GM18502 (cell line): ENCODE measurements at regions not wholly inside any gene's neighbourhood (a gene's known extent, or its start where the extent isn't known, plus 50 kb on each side); places are given as distances from the start of the nearest gene placed in this dataset.

Experiments used
- ATAC-seq: cut with Tn5 transposase; IDR thresholded peaks from one replicate; pipeline ENCODE4 v1.9.1; 2021; ENCODE audit warnings: mild to moderate bottlenecking; ENCODE audit not compliant: unreplicated experiment, poor library complexity

- no peak for ATAC-seq
Measured at GRCh38 chr10:118939211-118940007, 90.1 kb upstream of the NANOS1 start.

GRCh38 chr10:118940386-118940785, 89.1 kb upstream of the NANOS1 start:
- no peak for ATAC-seq

DNA sequence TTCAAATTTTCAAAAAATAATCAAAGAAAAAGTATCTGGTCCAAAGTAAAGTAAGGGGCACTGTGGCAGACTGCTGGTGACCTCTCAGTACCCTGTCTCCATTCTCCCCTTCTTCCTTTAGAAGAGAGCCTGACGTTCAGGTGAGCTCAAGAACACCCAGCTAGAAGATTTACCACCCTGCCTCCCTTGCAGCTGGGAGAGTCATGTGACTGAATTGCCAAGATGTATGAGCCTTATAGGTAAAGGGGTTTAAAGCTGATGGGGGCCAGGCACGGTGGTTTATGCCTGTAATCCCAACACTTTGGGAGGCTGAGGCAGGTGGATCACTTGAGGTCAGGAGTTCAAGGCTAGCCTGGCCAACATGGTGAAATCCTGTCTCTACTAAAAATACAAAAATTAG, 86.3 kb upstream of the NANOS1 start:
- no peak for ATAC-seq

GRCh38 chr10:118944959-118945633, 84.4 kb upstream of the NANOS1 start:
- ATAC-seq: no peak

DNA sequence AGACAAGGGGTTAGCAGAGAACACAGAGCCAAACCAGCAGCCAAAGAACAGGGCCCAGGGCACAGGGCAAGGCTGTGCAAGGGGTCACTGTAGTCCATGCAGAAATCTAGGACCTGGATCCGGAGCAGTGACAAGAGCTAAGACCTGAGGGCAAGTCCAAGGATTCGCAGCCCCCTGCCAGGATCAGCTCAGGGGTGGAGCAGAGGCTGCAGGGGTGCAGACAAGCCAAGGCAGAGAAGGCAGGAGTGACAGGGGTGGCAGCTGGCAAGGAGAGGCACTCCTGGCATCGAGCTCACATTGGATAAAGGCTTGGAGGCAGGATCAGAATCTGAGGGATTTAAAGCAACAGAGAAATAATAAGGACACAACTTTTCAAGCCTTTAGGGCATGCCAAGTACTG, 80.7 kb upstream of the NANOS1 start:
- no peak for ATAC-seq

DNA sequence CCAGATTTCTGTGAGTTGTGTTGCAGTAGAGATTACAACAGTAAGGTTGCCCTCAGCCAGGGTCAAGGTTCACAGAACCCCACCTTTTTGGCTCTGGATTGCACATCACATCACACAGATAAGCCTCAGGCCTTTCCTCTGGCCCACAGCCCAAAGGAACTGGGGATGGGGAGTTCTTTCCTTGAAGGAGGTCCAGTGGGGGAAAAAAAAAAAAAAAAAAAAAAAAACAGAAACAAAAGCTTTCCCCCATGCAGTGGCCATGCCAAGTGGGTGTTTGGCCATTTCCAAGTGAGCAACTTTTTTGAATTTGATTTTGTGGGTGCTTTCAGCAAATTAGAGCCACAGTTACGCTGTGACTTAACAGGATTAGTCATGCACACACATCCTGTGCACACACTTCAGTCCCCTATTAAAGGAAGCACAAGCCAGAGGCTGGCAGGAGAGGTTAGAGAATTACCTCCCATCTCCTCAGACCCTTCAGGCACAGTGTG, 79.3 kb upstream of the NANOS1 start:
- no peak for ATAC-seq

- ATAC-seq: no peak
Measured at GRCh38 chr10:118950997-118951637, 78.4 kb upstream of the NANOS1 start.

GRCh38 chr10:118952493-118953295, 76.8 kb upstream of the NANOS1 start:
- ATAC-seq: no peak

DNA sequence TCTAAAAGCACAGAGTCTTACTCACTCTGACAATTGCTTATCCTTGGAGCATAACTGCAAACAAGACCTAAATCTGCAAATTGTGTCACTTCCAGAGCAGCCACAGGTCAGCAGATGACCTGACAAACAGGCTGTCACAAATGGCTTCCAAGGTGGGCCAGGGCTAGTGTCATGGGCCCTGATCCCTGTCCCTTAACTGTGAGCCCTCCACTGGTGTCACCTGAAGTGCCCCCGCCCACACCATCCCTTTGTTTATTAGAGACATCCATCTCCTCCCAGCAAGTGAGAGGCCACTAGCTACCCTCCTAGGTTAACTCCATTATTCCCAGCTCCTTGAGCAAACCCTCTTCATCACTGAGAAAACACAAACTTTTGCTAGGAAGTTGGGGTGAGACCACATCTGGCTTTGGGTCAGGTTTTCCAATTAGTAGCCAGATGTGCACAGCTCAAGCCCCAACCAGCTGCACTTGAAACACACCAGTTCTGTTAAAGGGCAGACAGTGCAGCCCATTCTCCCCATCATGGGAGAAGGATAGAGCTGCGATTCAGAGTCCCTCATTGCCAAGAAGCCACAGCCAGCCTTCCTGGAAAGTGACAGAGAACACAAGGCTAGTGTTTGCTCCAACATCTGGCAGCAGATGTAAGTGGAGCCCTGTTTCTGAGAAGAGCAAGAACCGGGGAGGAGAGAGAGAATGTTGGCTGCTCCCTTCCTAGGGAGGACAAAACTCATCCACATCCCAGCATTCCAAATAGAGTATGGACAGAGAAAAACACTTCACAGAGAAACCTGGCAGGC, 75.7 kb upstream of the NANOS1 start:
- ATAC-seq: no peak

GRCh38 chr10:118955531-118955930, 74.0 kb upstream of the NANOS1 start:
- no peak for ATAC-seq

- ATAC-seq: no peak
Measured at GRCh38 chr10:118955951-118956801, 73.3 kb upstream of the NANOS1 start.

DNA sequence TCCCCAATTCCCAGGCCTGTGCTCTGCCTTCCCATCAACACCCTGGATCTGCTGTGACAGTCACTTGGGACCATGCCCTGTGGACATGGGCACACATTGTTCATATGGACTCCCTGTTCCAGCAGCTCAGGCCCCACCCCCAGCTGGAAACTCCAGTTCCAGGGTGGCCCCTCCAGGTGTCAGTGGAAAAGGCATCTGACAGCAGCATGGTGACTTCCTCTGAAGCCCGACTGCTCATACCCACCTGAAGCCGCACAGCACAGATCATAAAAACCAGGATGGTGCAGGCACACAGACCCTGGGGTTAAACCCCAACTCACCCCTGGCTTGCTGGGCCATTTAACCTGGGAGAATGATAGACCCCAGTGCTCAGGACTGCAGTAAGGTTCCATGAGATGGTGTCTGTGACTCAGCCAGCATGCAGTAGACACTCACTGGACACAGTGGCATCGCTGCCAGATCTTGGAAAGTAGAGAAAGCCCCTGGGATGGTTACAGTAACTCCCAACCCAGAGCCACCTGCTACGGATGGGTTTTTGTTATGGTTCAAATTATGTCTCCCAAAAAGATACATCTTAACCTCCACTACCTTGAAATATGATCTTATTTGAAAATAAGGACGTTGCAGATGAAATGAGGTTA, 72.6 kb upstream of the NANOS1 start:
- ATAC-seq: no peak

DNA sequence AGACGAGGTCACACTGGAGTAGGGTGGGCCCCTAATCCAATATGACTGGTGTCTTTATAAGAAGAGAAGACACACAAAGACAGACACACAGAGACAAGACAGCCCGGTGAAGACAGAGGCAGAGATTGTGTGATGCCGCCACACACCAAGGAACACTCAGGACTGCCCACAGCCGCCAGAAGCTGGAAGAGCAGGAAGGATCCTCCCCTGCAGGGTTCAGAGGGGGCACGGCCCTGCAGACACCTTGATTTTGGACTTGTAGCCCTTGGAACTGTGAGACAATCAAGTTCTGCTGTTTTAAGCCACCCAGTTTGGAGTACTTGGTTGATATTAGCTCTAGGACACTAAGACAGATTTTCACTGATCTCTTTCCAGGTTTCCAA, 72.1 kb upstream of the NANOS1 start:
- ATAC-seq: no peak

DNA sequence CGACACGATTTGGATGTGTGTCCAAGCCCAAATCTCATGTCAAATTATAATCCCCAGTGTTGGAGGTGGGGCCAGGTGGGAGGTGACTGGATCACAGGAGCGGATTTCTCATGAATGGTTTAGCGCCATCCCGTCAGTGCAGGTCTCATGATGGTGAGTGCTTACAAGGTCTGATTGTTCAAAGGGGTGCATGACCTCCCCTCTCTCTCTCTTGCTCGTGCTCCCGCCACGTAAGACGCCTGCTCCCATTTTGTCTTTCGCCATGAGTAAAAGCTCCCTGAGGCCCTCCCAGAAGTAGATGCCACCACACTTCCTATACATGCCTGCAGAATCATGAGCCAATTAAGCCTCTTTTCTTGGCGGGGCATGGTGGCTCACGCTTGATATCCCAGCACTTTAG, 71.5 kb upstream of the NANOS1 start:
- ATAC-seq: no peak

GRCh38 chr10:118958559-118958958, 71.0 kb upstream of the NANOS1 start:
- no peak for ATAC-seq

- ATAC-seq: no peak
Measured at GRCh38 chr10:118958984-118959925, 70.3 kb upstream of the NANOS1 start.
